ENCODE measurements at regions not wholly inside any gene's neighbourhood (a gene's known extent, or its start where the extent isn't known, plus 50 kb on each side); places are given as distances from the start of the nearest gene placed in this dataset.
A peak's percentile ranks its signal among the peaks of the same experiment; 100 is the strongest.

DNA sequence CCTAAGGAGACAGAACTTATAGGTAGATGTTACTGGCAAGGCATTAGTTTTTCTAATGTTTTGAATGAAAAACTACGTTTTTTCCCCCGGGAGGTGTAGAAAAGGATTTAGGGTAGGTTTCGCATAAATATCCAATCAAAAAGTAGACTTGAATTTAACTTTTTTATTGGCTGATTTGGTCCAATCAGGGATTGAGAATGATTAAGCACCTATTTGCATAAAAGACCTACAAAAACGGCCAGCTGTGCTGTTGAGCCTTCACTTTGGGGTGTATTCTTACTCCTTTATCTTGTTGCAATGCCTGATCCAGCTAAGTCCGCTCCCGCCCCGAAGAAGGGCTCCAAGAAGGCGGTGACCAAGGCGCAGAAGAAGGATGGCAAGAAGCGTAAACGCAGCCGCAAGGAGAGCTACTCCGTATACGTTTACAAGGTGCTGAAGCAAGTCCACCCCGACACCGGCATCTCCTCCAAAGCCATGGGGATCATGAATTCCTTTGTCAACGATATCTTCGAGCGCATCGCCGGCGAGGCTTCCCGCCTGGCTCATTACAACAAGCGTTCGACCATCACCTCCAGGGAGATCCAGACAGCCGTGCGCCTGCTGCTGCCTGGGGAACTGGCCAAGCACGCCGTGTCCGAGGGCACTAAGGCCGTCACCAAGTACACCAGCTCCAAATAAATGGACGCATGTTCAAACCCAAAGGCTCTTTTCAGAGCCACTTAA is 113.5 kb upstream of the BTN3A2 start:
- Histone ChIP-seq H3K9ac (ENCODE audit: extremely low read depth, insufficient read length, low read length) (peak overlapping the region; percentile 64), H2BK120ac (ENCODE audit: low read depth, low read length, poor library complexity, severe bottlenecking) (no peak overlapping the region), H3K18ac (ENCODE audit: insufficient read length, low read depth, low read length) (peak overlapping the region; percentile 20), H2BK12ac (ENCODE audit: insufficient read length, low read depth, low read length) (no peak overlapping the region), H3K23ac (ENCODE audit: insufficient read length, low read depth, low read length) (no peak overlapping the region), H4K5ac (ENCODE audit: insufficient read length, low read depth, low read length) (no peak overlapping the region), H4K91ac (ENCODE audit: insufficient read length, low read depth, low read length) (no peak overlapping the region), H3K27ac (ENCODE audit: insufficient read length, low read depth, low read length) (peak overlapping the region; percentile 50), H2BK5ac (ENCODE audit: insufficient read length, low read length) (no peak overlapping the region), H2BK15ac (ENCODE audit: low read depth, low read length) (no peak overlapping the region), H4K20me1 (ENCODE audit: control insufficient read depth, insufficient read depth, insufficient read length) (peaks cover 3% of the 10 kb centered on the region), H3K27me3 (ENCODE audit: insufficient read depth, low read length) (no peaks in the 10 kb centered on the region), H3K4me2 (ENCODE audit: insufficient read depth, insufficient read length, low read length) (peak overlapping the region; percentile 48), H4K8ac (replicated peaks; ENCODE audit: insufficient read length, low read depth, low read length) (no peak overlapping the region), H2AFZ (ENCODE audit: low read length) (no peak overlapping the region), H3K4me1 (ENCODE audit: insufficient read depth, low read length) (no peaks in the 10 kb centered on the region), H3K79me2 (ENCODE audit: insufficient read depth, low read length) (no peaks in the 10 kb centered on the region), H3K79me1 (ENCODE audit: insufficient read depth, low read depth, low read length, poor library complexity, severe bottlenecking) (no peaks in the 10 kb centered on the region), H3K14ac (ENCODE audit: insufficient read depth, low read length) (peak overlapping the region; percentile 69), H3K9me3 (ENCODE audit: control insufficient read depth, low read depth, low read length) (no peaks in the 10 kb centered on the region), H2AK5ac (ENCODE audit: insufficient read length, low read length) (no peak overlapping the region), H3K56ac (ENCODE audit: insufficient read length, low read depth, low read length) (no peak overlapping the region), H3K4ac (ENCODE audit: low read depth, low read length) (no peak overlapping the region), H2BK20ac (ENCODE audit: low read depth, low read length, poor library complexity, severe bottlenecking) (no peak overlapping the region), H3K23me2 (ENCODE audit: insufficient read length, low read depth, low read length, poor library complexity, severe bottlenecking) (peaks cover 7% of the 10 kb centered on the region), H3T11ph (ENCODE audit: low read length) (no peak overlapping the region)
- TF ChIP-seq, protein P1, sequence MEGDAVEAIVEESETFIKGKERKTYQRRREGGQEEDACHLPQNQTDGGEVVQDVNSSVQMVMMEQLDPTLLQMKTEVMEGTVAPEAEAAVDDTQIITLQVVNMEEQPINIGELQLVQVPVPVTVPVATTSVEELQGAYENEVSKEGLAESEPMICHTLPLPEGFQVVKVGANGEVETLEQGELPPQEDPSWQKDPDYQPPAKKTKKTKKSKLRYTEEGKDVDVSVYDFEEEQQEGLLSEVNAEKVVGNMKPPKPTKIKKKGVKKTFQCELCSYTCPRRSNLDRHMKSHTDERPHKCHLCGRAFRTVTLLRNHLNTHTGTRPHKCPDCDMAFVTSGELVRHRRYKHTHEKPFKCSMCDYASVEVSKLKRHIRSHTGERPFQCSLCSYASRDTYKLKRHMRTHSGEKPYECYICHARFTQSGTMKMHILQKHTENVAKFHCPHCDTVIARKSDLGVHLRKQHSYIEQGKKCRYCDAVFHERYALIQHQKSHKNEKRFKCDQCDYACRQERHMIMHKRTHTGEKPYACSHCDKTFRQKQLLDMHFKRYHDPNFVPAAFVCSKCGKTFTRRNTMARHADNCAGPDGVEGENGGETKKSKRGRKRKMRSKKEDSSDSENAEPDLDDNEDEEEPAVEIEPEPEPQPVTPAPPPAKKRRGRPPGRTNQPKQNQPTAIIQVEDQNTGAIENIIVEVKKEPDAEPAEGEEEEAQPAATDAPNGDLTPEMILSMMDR (conservative IDR thresholded peaks at IDR 0.05), result no peak
- peak; percentile 88 for DNase-seq
- Mint-ChIP-seq H3K4me1 (peaks cover 22 to 23% of the 10 kb centered on the region in 2 experiments), H3K4me3 (peak overlapping the region; percentile 92 to 96), H3K36me3 (ENCODE audit: insufficient read depth in 1 of 3, low read depth in 3 of 3) (peaks cover 0 to 7% (median 4%) of the 10 kb centered on the region in 3 experiments; a peak in 3 of 7 replicates), H3K27me3 (ENCODE audit: low read depth) (peaks cover 3% of the 10 kb centered on the region; the same call in 1 of the 2 replicates), H3K27ac (peak overlapping the region; percentile 97 to 99 (median 98)), H3K9me3 (no peaks in the 10 kb centered on the region)
- WGBS (ENCODE audit: extremely low coverage, insufficient read length, low lambda C conversion rate), result no CpG with 5 or more reads among the region's 32 CpGs

Data from H9 (cell line).